CD14-positive monocyte (primary cell): ENCODE measurements at regions not wholly inside any gene's neighbourhood (a gene's known extent, or its start where the extent isn't known, plus 50 kb on each side); places are given as distances from the start of the nearest gene placed in this dataset.

Source experiments
- DNase-seq, 3 donors: peaks; one replicate each; pipeline ENCODE4 v3.0.0-alpha.2; 2011 to 2022
- H2AFZ ChIP-seq: 2 replicates; pipeline ENCODE4 v1.6.0; 2012; ENCODE audit warnings: mild to moderate bottlenecking, low read depth, low read length, inconsistent platforms; ENCODE audit not compliant: insufficient read depth, poor library complexity, severe bottlenecking
- H3K27ac ChIP-seq, 2 donors: 1 replicate in 1 of 2; 2 replicates in 1 of 2; pipeline ENCODE4 v1.5.1; 2012 to 2013; ENCODE audit warnings: low read length in 2 of 2, control low read depth in 1 of 2, inconsistent platforms in 1 of 2, low read depth in 1 of 2, mild to moderate bottlenecking in 1 of 2
- H3K27me3 ChIP-seq, 2 donors: one replicate each; pipeline versions ENCODE4 v1.6.0 to v1.6.1; 2011 to 2013; ENCODE audit warnings: low read length in 2 of 2; ENCODE audit not compliant: control insufficient read depth in 2 of 2, insufficient read depth in 2 of 2
- H3K36me3 ChIP-seq, 2 donors: replicated peaks in 1 of 2; 1 replicate in 1 of 2; 2 replicates in 1 of 2; pipeline versions ENCODE4 v1.5.1 to v1.6.1; 2012 to 2013; ENCODE audit warnings: low read length in 2 of 2, control low read depth in 1 of 2, inconsistent platforms in 1 of 2, mild to moderate bottlenecking in 1 of 2; ENCODE audit not compliant: insufficient read depth in 2 of 2, control insufficient read depth in 1 of 2
- H3K4me1 ChIP-seq, 2 donors: 1 replicate in 1 of 2; 2 replicates in 1 of 2; pipeline versions ENCODE4 v1.5.1 to v1.6.1; 2012 to 2013; ENCODE audit warnings: low read length in 2 of 2, control low read depth in 1 of 2, inconsistent platforms in 1 of 2, mild to moderate bottlenecking in 1 of 2, moderate library complexity in 1 of 2; ENCODE audit not compliant: insufficient read depth in 2 of 2, control insufficient read depth in 1 of 2
- H3K4me2 ChIP-seq: replicated peaks from 2 replicates; pipeline ENCODE3; 2012; ENCODE audit warnings: low read length, moderate library complexity, mild to moderate bottlenecking; ENCODE audit not compliant: poor library complexity, severe bottlenecking; ENCODE audit errors: extremely low read depth
- H3K4me3 ChIP-seq, 3 experiments: fragments of 200-600 bp in 1 of 3; sonication (generic) in 1 of 3; replicated peaks in 1 of 3; 1 replicate in 2 of 3; 2 replicates in 1 of 3; pipeline ENCODE4 v1.5.1; 2011 to 2013; ENCODE audit warnings: low read length in 3 of 3, mild to moderate bottlenecking in 3 of 3, control low read depth in 2 of 3, low read depth in 2 of 3, inconsistent platforms in 1 of 3, moderate library complexity in 1 of 3
- H3K79me2 ChIP-seq: 2 replicates; pipeline ENCODE4 v1.6.0; 2012; ENCODE audit warnings: mild to moderate bottlenecking, control low read depth, inconsistent platforms, low read length, moderate library complexity; ENCODE audit not compliant: insufficient read depth
- H3K9ac ChIP-seq: 2 replicates; pipeline ENCODE4 v1.6.0; 2017; ENCODE audit warnings: low read length, mild to moderate bottlenecking; ENCODE audit not compliant: insufficient read depth, poor library complexity, severe bottlenecking
- H3K9me3 ChIP-seq, 2 donors: replicated peaks in 1 of 2; 1 replicate in 1 of 2; 2 replicates in 1 of 2; pipeline versions ENCODE4 v1.5.1 to v1.6.1; 2012 to 2013; ENCODE audit warnings: low read length in 2 of 2, control low read depth in 1 of 2; ENCODE audit not compliant: control insufficient read depth in 1 of 2, insufficient read depth in 1 of 2
- H4K20me1 ChIP-seq: 2 replicates; pipeline ENCODE4 v1.6.0; 2012; ENCODE audit warnings: mild to moderate bottlenecking, low read length, control low read depth, moderate library complexity; ENCODE audit not compliant: insufficient read depth
- H3K27ac Mint-ChIP-seq, 7 donors: one replicate each; pipeline ENCODE4 v1.8.0; 2020; ENCODE audit warnings: mild to moderate bottlenecking in 7 of 7, mixed read lengths in 7 of 7, moderate library complexity in 6 of 7, inconsistent platforms in 2 of 7
- H3K27me3 Mint-ChIP-seq, 3 donors: one replicate each; pipeline ENCODE4 v1.8.0; 2021 to 2022; ENCODE audit warnings: low read depth in 3 of 3, mild to moderate bottlenecking in 3 of 3, mixed read lengths in 3 of 3, moderate library complexity in 3 of 3, inconsistent platforms in 1 of 3
- H3K36me3 Mint-ChIP-seq, 2 donors: one replicate each; pipeline ENCODE4 v1.8.0; 2020; ENCODE audit warnings: mixed read lengths in 2 of 2, inconsistent platforms in 1 of 2, mild to moderate bottlenecking in 1 of 2
- H3K4me1 Mint-ChIP-seq: one replicate; pipeline ENCODE4 v1.8.0; 2020; ENCODE audit warnings: mild to moderate bottlenecking, mixed read lengths
- H3K4me3 Mint-ChIP-seq, 2 donors: one replicate each; pipeline ENCODE4 v1.8.0; 2020; ENCODE audit warnings: mild to moderate bottlenecking in 2 of 2, mixed read lengths in 2 of 2, moderate library complexity in 1 of 2
- H3K9me3 Mint-ChIP-seq, 7 donors: one replicate each; pipeline ENCODE4 v1.8.0; 2020 to 2022; ENCODE audit warnings: mixed read lengths in 7 of 7, mild to moderate bottlenecking in 6 of 7, moderate library complexity in 6 of 7, inconsistent platforms in 2 of 7
- CTCF ChIP-seq: fragments of 200-600 bp; IDR thresholded peaks from one replicate; pipeline ENCODE4 v1.8.0; 2022; ENCODE audit warnings: antibody characterized with exemption, mild to moderate bottlenecking
- WGBS: methylation state at CpG from one replicate; pipeline ENCODE4 v1.1.5; 2013; ENCODE audit warnings: missing lambda C conversion rate; ENCODE audit not compliant: insufficient coverage; 5-methylcytosine and 5-hydroxymethylcytosine counted together
- intact Hi-C, 2 donors: fragments of 100-400 bp; cut with micrococcal nuclease; formaldehyde crosslinking; loops; one replicate each; pipeline versions ENCODE4 v1.15.0 to v1.15.1; 2023

- H3K27ac ChIP-seq = no peak overlapping the region
- Mint-ChIP-seq H3K4me3 (no peak overlapping the region), H3K27me3 (no peaks in the 10 kb centered on the region), H3K9me3 (no peaks in the 10 kb centered on the region), H3K36me3 (no peaks in the 10 kb centered on the region), H3K27ac (no peak overlapping the region), H3K4me1 (no peaks in the 10 kb centered on the region)
- H3K9ac ChIP-seq = no peak overlapping the region
- whole genome bisulfite sequencing = 100% methylated on average over 1 of the region's 6 CpGs
- H3K4me3 ChIP-seq = no peak overlapping the region
- no peak for TF ChIP-seq CTCF
- H3K9me3 ChIP-seq = no peaks in the 10 kb centered on the region
- no peak overlapping the region for H3K4me2 ChIP-seq
- H3K36me3 ChIP-seq = no peaks in the 10 kb centered on the region
- no peak overlapping the region for H2AFZ ChIP-seq
- H3K79me2 ChIP-seq = no peaks in the 10 kb centered on the region
- intact Hi-C loops = no loop called here
- no peaks in the 10 kb centered on the region for H3K4me1 ChIP-seq
- no peaks in the 10 kb centered on the region for H4K20me1 ChIP-seq
- H3K27me3 ChIP-seq = no peaks in the 10 kb centered on the region
- DNase-seq = no peak
These were observed 513.0 kb downstream of the PTPRC start for GRCh38 chr1:199151634-199152425.

DNA sequence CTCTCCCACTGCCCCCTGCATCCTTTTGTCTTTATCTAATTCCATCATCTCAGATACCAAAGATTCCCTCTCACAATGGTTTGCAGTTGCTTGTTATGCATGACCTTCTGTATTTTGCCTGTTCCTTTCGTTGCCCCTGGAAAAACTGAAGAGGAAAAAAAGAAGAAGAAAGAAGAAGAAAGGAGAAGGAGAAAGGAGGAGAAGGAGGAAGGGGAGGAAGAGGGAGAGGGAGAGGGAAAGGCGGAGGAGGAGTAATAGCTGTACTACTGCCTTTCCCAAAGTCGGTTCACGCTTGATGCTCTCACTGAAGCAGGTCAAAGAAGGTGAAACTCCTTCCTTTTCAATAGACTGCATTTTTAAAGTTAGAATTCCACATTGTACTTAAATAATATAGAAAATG, 513.8 kb downstream of the PTPRC start:
- no peaks in the 10 kb centered on the region for H4K20me1 ChIP-seq
- Mint-ChIP-seq H3K27ac (no peak overlapping the region), H3K4me3 (no peak overlapping the region), H3K4me1 (no peaks in the 10 kb centered on the region), H3K27me3 (no peaks in the 10 kb centered on the region), H3K9me3 (peaks cover 0 to 3% (median 0%) of the 10 kb centered on the region in 7 donors), H3K36me3 (no peaks in the 10 kb centered on the region)
- intact Hi-C loops = no loop called here
- no peaks in the 10 kb centered on the region for H3K27me3 ChIP-seq
- no peaks in the 10 kb centered on the region for H3K79me2 ChIP-seq
- DNase-seq = no peak
- no peak overlapping the region for H3K9ac ChIP-seq
- H3K27ac ChIP-seq = no peak overlapping the region
- H3K36me3 ChIP-seq = no peaks in the 10 kb centered on the region
- H3K9me3 ChIP-seq = no peaks in the 10 kb centered on the region
- no peak overlapping the region for H3K4me2 ChIP-seq
- 83% methylated on average over 1 of the region's 4 CpGs for WGBS
- H3K4me3 ChIP-seq = no peak overlapping the region
- no peak overlapping the region for H2AFZ ChIP-seq
- TF ChIP-seq CTCF = no peak
- no peaks in the 10 kb centered on the region for H3K4me1 ChIP-seq
